CD4-positive, alpha-beta T cell treated with Interleukin-17A for 4 hours (primary cell): ENCODE measurements at regions not wholly inside any gene's neighbourhood (a gene's known extent, or its start where the extent isn't known, plus 50 kb on each side); places are given as distances from the start of the nearest gene placed in this dataset.
A peak's percentile ranks its signal among the peaks of the same experiment; 100 is the strongest.
"Not testable (repeated sequence)": the region's sequence is repeated elsewhere in the genome, so short reads cannot be mapped to it uniquely, and the experiment has no call there.

Source experiments
- DNase-seq: peaks from one replicate; pipeline ENCODE4 v3.0.0-alpha.2; 2020; ENCODE audit warnings: mixed read lengths

DNA sequence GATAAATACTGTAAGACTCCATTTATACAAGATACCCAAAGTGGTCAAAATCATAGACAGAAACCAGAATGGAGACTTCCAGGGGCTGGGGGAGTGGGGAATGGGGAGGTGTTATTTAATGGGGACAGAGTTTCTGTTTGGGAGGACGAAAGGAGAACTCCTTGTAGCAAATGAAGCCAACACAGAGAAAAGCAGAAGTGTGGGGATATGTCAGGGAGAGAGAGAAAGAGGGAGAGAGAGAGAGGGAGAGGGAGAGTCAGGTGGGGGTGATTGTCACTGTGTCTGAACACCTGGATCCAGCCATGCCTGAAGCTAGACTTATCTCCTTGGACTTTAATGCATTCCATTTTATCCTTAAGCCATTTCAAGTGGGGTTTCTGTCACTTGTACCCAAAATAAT lies 234.7 kb downstream of the BCL11B start:
- not testable (repeated sequence) for DNase-seq

GRCh38 chr14:99037777-99038430 lies 234.1 kb downstream of the BCL11B start:
- DNase-seq = no peak

- no peak for DNase-seq
Observed at GRCh38 chr14:99038431-99038820, 233.6 kb downstream of the BCL11B start.

DNA sequence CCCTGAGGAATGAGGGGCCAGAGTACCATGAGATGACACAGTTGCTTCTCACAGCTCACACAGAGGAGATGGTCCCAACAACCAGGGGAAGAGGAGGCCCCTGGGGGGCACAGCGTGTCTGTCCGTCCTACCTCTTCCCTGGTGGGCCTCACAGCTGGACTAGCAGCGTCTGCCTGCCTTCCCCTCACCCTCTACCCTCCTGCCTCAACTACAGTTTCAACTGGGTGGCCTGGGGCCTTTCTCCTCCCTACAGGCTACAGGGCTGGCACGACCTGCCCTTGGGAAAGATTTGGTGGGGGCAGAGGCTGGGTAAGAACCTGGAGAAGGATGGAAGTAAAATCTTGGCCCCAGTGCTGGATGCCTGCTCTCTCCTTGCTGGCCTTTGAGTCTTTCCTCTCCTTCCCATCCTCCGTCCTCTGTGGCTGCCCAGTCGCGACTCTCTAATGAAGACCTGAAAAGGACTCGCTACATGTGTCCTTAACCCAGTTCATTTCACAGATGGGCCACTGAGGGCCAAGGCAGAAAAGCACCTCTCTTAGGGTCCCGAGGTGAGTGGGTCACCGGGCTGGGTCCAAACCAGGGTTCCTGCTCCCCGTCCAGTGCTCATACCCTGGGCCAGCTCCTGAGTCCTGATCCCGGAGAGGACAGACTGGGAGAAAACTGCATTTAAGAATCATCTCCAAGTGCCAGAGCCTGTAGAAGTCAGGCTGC lies 232.5 kb downstream of the BCL11B start:
- DNase-seq = no peak

GRCh38 chr14:99040052-99040451 lies 231.9 kb downstream of the BCL11B start:
- no peak for DNase-seq

DNA sequence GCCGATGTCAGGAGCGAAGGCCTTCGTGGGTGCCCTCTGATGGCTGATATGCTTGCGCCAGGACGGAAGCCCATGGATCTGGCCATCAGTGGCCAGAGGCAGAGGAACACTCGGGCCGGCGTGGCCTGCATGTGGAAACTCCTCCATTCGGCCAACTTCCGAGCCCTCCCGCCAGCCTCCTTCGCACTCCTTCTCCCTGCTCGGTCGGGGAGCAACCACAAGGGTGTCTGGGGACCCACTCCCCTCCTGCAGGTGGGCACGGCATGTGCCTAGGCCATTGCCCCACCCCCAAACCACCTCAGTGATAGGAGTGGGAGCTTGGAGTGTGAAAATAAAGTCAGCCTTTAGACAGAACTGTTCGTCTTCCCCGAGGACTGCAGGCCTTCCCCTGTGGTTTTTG lies 231.3 kb downstream of the BCL11B start:
- DNase-seq = no peak

DNA sequence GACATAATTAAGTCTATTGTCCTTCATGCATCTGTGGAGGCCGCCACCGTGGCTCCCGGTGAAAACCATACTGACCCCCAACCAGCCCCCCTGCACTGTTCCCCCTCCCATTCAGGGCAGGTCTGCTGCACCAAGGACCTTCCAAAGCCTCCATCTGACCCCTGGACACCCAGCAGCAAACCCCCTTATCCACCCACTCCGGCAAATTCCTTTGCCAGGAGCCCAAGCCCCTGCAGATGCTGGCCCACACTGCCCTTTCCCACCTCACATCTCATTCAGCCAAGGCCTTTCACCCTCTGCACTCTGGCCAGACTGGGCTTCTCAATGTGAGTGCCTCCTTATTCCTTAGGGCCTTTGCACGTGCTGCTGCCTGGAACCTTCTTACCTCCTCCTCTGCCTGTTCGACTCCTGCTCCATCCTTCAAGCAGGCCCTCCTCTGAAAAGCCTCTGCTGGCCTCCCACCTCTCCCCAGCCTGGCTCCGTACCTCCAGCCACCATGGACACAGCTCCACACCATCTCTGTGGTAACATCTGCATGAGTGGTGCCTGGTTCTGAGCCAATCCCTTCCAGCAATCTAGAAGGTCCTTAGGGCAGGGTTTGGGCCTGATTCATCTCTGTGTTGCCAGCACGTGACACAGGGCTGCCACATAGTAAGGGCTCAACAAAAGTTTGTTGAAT lies 230.7 kb downstream of the BCL11B start:
- no peak for DNase-seq

DNA sequence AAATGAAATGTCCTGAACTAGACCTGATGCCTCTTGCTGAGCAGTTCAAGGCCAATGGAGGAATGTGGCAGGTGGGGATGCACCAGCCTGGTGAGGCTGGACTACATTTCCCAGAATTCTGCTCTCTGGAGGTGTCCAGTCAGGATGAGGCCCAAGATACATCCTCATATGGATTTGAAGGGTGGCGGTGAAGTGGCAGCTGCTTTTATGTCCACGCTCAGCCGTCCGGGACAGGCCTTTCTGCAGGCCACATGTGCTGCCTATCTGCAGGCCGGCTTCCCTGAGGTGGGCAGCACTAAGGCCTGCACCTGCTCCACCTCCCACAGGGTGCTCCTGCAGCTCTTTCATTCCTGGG lies 230.2 kb downstream of the BCL11B start:
- DNase-seq = no peak

- DNase-seq = no peak
Observed at GRCh38 chr14:99042381-99043266, 229.4 kb downstream of the BCL11B start.

DNA sequence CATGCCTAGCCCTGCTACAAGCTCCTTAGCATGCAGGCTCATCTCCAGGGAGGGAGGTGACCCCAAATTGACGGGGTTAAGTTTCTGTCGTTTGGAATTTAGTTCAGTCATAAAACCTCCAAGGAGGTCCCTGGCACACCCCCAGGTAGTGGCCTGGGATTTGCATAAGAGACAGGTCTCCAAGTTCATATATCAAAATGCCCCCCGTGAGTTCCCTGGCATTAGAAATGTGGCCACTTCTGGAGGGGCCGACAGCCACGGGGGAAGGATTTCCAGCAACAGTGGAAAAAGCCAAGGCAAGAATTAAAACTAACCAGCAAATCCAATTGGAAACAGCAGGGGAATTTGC lies 228.8 kb downstream of the BCL11B start:
- DNase-seq = no peak

- no peak for DNase-seq
Observed at GRCh38 chr14:99043756-99044155, 228.2 kb downstream of the BCL11B start.

DNA sequence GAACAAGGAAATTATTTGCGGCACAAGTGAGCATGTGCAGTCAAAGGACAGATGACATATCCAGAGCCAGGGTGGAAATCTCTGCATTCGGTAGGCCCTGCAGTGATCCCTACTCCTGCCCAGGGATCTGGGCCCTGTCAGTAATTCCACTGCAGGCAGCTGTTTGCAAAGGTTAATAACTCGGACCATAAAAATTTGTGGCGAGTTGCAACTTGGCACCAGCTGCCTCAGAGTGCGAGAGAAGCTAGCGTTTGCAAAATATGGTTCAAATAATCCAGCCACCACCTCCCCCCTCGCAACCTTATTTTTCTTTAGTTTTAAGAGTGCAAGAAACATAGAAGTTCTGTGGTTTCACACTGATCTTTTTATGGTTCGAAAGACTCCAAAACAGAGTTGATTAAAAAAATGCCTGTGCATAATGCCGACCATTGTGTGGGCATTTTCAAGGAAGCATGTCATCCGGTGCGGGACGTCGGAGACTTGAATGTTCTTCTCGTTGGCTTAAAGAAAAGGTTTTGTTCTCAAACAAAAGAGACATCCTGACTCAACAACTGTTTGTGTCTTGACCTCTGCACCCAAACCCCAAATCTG lies 224.5 kb downstream of the BCL11B start:
- no peak for DNase-seq

- DNase-seq = no peak
Observed at GRCh38 chr14:99050309-99050708, 221.7 kb downstream of the BCL11B start.

DNA sequence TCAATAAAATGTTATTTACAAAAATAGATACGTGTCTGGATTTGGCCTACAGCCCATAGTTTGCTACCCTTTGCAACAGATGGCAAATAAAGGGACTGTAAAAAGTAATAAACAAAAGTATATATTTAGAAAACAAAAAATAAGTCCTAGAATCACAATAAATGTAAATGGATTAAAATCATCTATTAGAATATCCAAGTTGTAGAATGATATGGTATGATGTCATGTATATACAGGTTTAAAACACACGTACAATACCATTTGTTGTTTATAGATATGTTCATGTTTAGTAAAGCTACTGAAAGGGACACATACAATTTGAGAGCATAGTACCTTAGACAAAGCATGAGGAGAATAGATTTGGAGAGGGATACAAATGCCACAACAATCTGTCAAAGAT lies 219.5 kb downstream of the BCL11B start:
- DNase-seq = no peak

DNA sequence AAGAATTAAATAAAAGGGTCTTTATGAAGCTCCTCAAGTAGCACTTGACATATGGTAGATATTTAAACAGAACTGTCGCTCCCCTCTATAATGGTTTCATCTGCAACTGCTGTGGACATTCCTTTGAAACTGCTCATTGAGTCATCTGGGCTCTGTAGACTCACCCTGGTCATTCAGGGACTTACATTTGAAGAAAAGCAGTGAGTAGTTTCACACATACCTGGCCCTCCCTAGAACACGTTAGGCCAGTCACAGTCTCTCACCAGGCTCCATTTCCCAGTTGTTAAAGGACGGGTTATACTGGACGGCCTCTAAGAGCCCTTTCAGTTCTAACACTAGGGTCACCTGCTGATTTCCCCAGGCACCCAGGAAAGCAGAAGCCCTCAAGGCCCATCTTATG lies 217.0 kb downstream of the BCL11B start:
- no peak for DNase-seq

GRCh38 chr14:99055816-99056215 lies 216.2 kb downstream of the BCL11B start:
- peak; percentile 24 for DNase-seq

DNA sequence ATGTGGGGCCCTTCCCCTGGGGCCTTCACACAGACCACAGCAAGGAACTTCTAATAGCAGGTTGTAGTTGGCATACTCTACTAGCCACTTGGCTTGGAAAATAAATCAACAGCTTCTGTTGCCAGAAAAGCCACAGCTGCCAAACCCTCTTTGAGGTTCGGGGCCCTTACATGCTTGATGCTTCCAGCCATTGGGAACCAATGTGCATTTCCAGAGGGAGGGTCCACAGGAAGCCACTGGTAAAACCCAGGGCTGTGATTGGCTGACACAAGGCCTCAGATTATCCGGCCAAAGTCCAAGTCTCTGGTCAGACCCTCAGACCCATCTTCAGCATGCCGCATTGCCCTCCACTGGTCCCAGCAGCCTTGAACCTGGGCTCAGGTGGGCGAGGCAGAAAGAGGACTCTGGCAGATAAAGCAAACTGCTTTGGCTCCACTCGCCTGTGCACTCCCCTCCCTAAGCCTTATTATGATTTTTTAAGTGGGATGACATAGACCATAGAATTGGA lies 214.4 kb downstream of the BCL11B start:
- DNase-seq = no peak

DNA sequence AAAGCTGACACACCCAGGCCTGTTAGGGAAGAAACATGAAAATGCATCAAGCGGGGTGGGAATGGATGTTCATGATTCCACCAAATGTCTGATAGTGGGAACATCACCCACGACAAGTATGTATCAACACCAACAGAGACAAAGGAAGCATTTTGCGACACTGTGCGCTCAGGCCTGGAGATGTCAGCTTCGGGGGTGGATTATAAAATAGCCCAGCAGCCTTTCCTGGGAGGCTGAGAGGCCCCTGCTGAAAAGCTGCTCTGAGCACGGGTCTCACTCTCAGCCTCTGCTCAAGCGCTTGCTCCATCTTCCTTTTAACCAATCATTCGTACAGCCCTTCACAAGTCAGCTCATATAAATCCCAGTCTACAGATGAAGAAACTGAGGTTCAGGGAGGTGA lies 213.5 kb downstream of the BCL11B start:
- no peak for DNase-seq

GRCh38 chr14:99062216-99062615 lies 209.8 kb downstream of the BCL11B start:
- DNase-seq = no peak

- DNase-seq = no peak
Observed at GRCh38 chr14:99062772-99063418, 209.1 kb downstream of the BCL11B start.

- no peak for DNase-seq
Observed at GRCh38 chr14:99063620-99064225, 208.3 kb downstream of the BCL11B start.
